ENCODE measurements at regions not wholly inside any gene's neighbourhood (a gene's known extent, or its start where the extent isn't known, plus 50 kb on each side); places are given as distances from the start of the nearest gene placed in this dataset.
"Not testable (repeated sequence)": the region's sequence is repeated elsewhere in the genome, so short reads cannot be mapped to it uniquely, and the experiment has no call there.

DNA sequence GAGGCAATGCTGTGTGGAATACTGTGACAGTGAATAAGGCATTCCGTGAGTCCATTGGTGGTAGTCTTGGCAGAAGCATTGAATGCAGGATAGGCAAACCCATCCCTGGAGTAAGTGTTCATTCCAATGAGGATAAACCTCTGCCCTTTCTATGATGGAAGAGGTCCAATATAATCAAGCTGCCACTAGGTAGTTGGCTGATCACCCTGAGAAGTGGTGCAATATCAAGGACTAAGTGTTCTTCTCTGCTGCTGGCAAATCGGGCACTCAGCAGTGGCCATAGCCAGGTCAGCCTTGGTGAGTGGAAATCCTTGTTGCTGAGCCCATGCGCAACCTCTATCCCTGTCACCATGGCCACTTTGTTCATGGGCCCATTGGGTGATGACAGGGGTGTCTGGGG lies 70.1 kb downstream of the FBXO4 start:
- no peak for DNase-seq (ENCODE audit: low read depth in 1 of 2, low spot score in 1 of 2)

DNA sequence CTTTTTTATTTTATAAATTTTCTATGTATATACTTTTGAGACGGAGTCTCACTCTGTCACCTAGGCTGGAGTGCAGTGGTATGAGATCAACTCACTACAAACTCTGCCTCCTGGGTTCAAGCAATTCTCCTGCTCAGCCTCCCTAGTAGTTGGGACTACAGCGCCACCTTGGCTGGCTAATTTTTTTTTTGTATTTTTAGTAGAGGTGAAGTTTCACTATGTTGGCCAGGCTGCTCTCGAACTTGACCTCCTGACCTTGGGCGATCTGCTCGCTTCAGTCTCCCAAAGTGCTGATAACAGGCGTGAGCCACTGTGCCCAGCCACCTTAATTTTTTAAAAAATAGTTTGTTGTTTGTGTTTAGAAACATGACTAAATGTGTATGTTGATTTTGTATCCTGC lies 76.6 kb downstream of the FBXO4 start:
- no peak for DNase-seq (ENCODE audit: low read depth in 1 of 2, low spot score in 1 of 2)

GRCh38 chr5:42003852-42004251 lies 78.8 kb downstream of the FBXO4 start:
- not testable (repeated sequence) for DNase-seq (ENCODE audit: low read depth in 1 of 2, low spot score in 1 of 2)

GRCh38 chr5:42005561-42006153 lies 80.6 kb downstream of the FBXO4 start:
- no peak for DNase-seq (ENCODE audit: low read depth in 1 of 2, low spot score in 1 of 2)

GRCh38 chr5:42013561-42013960 lies 88.5 kb downstream of the FBXO4 start:
- no peak for DNase-seq (ENCODE audit: low read depth in 1 of 2, low spot score in 1 of 2)

DNA sequence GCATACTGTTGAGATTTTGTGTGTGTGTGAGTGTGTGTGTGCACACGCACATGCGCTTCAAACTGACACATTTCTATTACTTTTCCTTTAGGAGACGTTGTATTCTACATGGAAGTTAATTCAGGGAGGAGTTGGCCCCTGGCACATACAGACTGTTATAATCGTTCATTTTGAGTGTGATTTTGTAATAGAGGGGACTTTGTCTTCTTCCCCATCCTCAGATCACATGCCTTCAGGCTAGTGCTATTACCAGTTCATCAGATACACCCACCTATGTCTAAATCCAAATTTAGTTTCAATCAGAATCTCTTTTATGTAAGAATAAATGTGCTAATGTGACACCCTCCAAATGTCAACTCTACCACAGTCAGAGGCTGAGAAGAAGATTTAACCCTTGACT lies 90.2 kb downstream of the FBXO4 start:
- DNase-seq (ENCODE audit: low read depth in 1 of 2, low spot score in 1 of 2), result no peak

GRCh38 chr5:42015681-42016080 lies 90.6 kb downstream of the FBXO4 start:
- DNase-seq (ENCODE audit: low read depth in 1 of 2, low spot score in 1 of 2), result no peak

- DNase-seq (ENCODE audit: low read depth in 1 of 2, low spot score in 1 of 2), result no peak
These were observed 95.9 kb downstream of the FBXO4 start for GRCh38 chr5:42020788-42021530.

DNA sequence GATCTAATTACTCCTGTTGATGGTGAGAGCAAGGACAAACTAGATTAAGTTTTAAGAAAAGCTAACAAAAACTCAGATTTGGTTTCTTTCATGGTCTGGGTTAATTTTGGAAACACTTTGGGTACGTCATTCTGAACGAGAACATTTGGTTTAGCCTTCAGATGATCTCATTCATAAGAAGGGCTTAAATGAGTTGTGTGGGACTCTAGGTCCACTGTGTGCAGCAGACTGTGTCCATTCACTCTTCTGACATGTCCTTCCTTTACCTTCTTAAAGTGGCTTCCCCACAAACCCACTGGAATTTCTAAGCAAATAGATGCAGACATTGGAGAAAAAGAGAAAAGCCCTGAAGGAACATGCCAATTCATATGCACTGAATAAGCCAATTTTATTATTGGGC lies 96.8 kb downstream of the FBXO4 start:
- DNase-seq (ENCODE audit: low read depth in 1 of 2, low spot score in 1 of 2), result no peak

DNA sequence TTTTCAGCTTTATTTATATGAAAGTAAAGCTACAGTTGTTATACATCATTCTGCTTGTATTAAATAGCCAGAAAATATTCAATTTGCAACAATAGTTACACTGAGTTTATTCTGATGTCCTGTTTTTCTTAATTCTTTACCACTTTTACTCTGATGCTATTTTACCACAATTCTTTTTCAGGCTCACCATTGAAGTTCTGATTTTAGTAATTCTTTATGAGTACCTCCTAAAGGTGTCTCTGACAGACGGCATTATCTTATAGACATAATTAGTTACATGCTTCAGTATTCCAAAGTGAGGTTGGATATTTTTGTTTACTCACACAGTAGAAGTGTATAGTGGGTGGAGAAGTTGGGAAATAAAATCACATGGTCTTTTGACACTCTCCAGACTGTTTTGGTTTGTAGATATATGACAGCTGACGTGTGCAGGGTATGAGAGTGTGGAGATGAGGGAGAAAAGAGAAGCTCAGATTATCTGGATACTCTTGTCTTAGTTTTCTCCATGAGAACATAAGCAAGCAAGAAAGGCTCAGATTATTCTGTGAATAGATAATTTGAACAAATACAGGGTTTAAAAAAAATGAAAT lies 97.4 kb downstream of the FBXO4 start:
- DNase-seq (ENCODE audit: low read depth in 1 of 2, low spot score in 1 of 2), result no peak

- DNase-seq (ENCODE audit: low read depth in 1 of 2, low spot score in 1 of 2), result no peak
These were observed 101.4 kb downstream of the FBXO4 start for GRCh38 chr5:42026446-42026845.

GRCh38 chr5:42032137-42032536 lies 107.1 kb downstream of the FBXO4 start:
- no peak for DNase-seq (ENCODE audit: low read depth in 1 of 2, low spot score in 1 of 2)

DNA sequence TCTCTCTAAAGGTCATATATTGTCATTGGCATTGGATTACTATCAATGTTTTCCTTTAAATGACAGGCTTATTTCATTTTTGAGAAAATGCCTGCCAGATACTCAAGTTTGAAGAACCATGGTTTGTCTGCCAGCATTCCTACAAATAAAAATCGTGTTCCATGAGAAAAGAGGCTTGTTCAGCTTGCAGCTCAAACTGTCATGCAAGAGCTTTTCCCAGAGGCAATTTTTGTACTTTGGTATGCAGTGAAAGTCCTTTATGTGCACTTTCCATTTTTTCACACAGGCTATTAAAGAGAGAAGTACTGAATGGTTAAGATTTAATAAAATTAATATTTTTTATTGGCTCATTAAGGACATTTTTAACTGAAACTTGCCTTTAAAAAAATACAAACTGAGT lies 110.4 kb downstream of the FBXO4 start:
- no peak for DNase-seq (ENCODE audit: low read depth in 1 of 2, low spot score in 1 of 2)

- no peak for DNase-seq (ENCODE audit: low read depth in 1 of 2, low spot score in 1 of 2)
These were observed 111.3 kb downstream of the FBXO4 start for GRCh38 chr5:42036379-42036778.

- no peak for DNase-seq (ENCODE audit: low read depth in 1 of 2, low spot score in 1 of 2)
These were observed 112.4 kb downstream of the FBXO4 start for GRCh38 chr5:42037379-42037932.

DNA sequence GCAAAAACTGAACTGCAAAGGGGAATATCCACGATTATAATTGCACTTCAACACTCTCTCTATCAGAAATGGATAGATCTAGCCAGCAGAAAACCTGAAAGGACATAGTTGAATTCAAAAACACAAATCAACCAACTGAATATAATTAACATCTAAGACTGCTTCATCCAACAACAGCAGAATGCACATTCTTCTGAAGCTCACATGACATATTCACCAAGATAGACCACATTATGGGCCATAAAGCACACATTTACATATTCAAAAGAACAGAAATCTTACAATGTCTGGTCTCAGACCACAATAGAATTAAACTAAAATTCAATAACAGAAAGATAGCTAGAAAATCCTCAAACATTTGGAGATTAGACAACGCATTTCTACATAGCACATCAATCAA lies 118.3 kb downstream of the FBXO4 start:
- no peak for DNase-seq (ENCODE audit: low read depth in 1 of 2, low spot score in 1 of 2)

DNA sequence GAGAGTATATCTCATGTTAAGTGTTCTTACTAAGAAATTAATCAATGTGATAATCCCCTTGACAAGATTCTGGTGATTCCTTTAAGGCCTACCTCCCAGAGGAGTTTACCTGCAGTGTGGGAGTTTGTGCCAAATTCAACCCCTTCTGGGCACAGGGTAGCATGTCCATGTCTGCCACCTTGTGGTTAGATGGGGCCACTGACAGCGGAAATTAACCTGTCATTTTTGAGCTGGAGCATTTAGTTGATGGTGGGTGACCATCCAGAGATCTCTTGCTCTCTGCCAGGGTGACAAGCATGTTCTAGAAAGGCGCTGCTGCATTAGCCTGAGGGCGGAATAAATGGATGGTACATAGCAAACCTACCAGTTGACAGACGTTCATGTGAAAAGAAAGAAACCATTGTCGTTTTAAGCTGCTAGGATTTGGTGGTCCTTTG lies 132.2 kb downstream of the FBXO4 start:
- DNase-seq (ENCODE audit: low read depth in 1 of 2, low spot score in 1 of 2), result peak; percentile 12 to 20

- no peak for DNase-seq (ENCODE audit: low read depth in 1 of 2, low spot score in 1 of 2)
These were observed 134.2 kb downstream of the FBXO4 start for GRCh38 chr5:42059291-42059690.

GRCh38 chr5:42059778-42060464 lies 134.8 kb downstream of the FBXO4 start:
- no peak for DNase-seq (ENCODE audit: low read depth in 1 of 2, low spot score in 1 of 2)

DNA sequence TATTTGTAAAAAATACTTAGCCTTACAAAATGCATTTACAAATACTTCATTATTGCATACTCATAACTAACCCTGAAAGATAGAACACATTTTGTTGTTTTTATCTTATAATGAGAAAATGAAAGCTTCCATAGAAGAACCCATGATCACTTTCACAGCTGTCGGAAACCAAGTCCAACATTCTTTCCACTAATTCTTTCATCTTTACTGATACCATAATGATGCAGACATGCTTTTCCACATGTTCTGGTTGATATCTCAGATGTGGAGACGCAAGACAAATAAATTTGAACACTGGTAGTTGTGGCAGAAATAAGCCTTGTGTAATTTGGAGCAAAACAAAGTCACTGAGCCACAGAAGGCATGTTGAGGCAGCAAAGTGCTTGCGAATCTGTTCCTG lies 136.0 kb downstream of the FBXO4 start:
- no peak for DNase-seq (ENCODE audit: low read depth in 1 of 2, low spot score in 1 of 2)

DNA sequence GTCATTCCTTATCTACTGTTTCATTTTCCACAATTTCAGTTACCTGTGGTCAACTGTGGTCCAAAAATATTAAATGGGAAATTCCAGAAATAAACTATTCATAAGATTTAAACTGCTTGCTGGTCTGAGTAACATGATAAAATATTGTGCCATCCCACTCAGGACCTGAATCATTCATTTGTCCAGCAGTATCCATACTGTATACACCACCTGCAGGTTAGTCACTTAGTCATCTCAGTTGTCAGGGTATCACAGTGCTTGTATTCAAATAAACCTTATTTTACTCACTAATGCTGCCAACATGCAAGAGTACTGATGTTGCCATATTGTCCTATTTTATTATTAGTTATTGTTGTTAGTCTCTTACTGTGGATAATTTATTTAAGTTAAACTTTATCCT lies 139.7 kb downstream of the FBXO4 start:
- DNase-seq (ENCODE audit: low read depth in 1 of 2, low spot score in 1 of 2), result no peak

- DNase-seq (ENCODE audit: low read depth in 1 of 2, low spot score in 1 of 2), result no peak
These were observed 141.1 kb downstream of the FBXO4 start for GRCh38 chr5:42066131-42066530.

Data from stimulated activated CD4-positive, alpha-beta T cell treated with anti-CD3 and anti-CD28 coated beads, Interleukin-15, amount 100 ng/mL, for 1 hour (primary cell).